OCI-LY1 (cell line): ENCODE measurements at regions not wholly inside any gene's neighbourhood (a gene's known extent, or its start where the extent isn't known, plus 50 kb on each side); places are given as distances from the start of the nearest gene placed in this dataset.

Experiments
- H2AFZ ChIP-seq: fragments of 200-600 bp; sonication (generic), shearing (Covaris generic); 2 replicates; pipeline ENCODE4 v1.6.0; 2014; ENCODE audit warnings: antibody characterized with exemption, mild to moderate bottlenecking, low read length
- H3F3A ChIP-seq: fragments of 200-600 bp; sonication (generic), shearing (Covaris generic); 2 replicates; pipeline ENCODE4 v1.6.0; 2014; ENCODE audit warnings: mild to moderate bottlenecking, antibody characterized with exemption, low read length, moderate library complexity; ENCODE audit not compliant: insufficient read depth
- H3K27ac ChIP-seq: fragments of 200-600 bp; sonication (generic); 2 replicates; pipeline ENCODE4 v1.5.1; 2014; ENCODE audit warnings: low read length, mixed run types, mild to moderate bottlenecking, low read depth; ENCODE audit not compliant: poor library complexity, severe bottlenecking
- H3K27me3 ChIP-seq: fragments of 200-600 bp; sonication (generic); 2 replicates; pipeline ENCODE4 v1.6.0; 2014; ENCODE audit warnings: antibody characterized with exemption, mild to moderate bottlenecking, low read length, moderate library complexity; ENCODE audit not compliant: insufficient read depth
- H3K36me3 ChIP-seq: fragments of 200-600 bp; sonication (generic); 2 replicates; pipeline ENCODE4 v1.6.1; 2014; ENCODE audit warnings: mild to moderate bottlenecking, antibody characterized with exemption, low read length, moderate library complexity, mixed read lengths; ENCODE audit not compliant: insufficient read depth
- H3K4me1 ChIP-seq: fragments of 200-600 bp; sonication (generic); 2 replicates; pipeline ENCODE4 v1.5.1; 2014; ENCODE audit warnings: mild to moderate bottlenecking, low read length, moderate library complexity; ENCODE audit not compliant: insufficient read depth, severe bottlenecking
- H3K4me2 ChIP-seq: fragments of 200-600 bp; sonication (generic), shearing (Covaris generic); 2 replicates; pipeline ENCODE4 v1.6.1; 2014; ENCODE audit warnings: low read length
- H3K4me3 ChIP-seq: fragments of 200-600 bp; sonication (generic); 2 replicates; pipeline ENCODE4 v1.5.1; 2014; ENCODE audit warnings: low read length, low read depth, mild to moderate bottlenecking, mixed read lengths; ENCODE audit not compliant: poor library complexity, severe bottlenecking
- H3K79me2 ChIP-seq: fragments of 200-600 bp; shearing (Covaris generic); 2 replicates; pipeline ENCODE4 v1.6.1; 2016; ENCODE audit warnings: mixed run types, low read length, mixed read lengths; ENCODE audit not compliant: insufficient read depth
- H3K9ac ChIP-seq: fragments of 200-600 bp; sonication (generic), shearing (Covaris generic); 2 replicates; pipeline ENCODE4 v1.6.1; 2014; ENCODE audit warnings: mild to moderate bottlenecking, low read length, mixed read lengths
- H3K9me2 ChIP-seq: fragments of 200-600 bp; sonication (generic), shearing (Covaris generic); 2 replicates; pipeline ENCODE4 v1.6.1; 2014; ENCODE audit warnings: low read depth, mild to moderate bottlenecking, low read length, mixed read lengths
- H3K9me3 ChIP-seq: fragments of 200-600 bp; shearing (Covaris generic); 2 replicates; pipeline ENCODE4 v1.6.1; 2014; ENCODE audit warnings: low read length, mixed read lengths
- H4K20me1 ChIP-seq: fragments of 200-600 bp; sonication (generic), shearing (Covaris generic); 2 replicates; pipeline ENCODE4 v1.6.0; 2016; ENCODE audit warnings: mild to moderate bottlenecking, low read length; ENCODE audit not compliant: insufficient read depth
- EZH2 ChIP-seq: fragments of 200-600 bp; sonication (generic), shearing (Covaris generic); IDR thresholded peaks from 2 replicates; pipeline ENCODE4 v1.8.0; 2017; ENCODE audit warnings: borderline replicate concordance, mixed run types, mild to moderate bottlenecking, antibody characterized with exemption, low read length, moderate library complexity, mixed read lengths
- TF ChIP-seq, protein P1 (sequence below): fragments of 200-600 bp; sonication (generic), shearing (Covaris generic); IDR thresholded peaks from 2 replicates; pipeline ENCODE4 v1.5.1; 2017; ENCODE audit warnings: mild to moderate bottlenecking, antibody characterized with exemption, low read length, moderate library complexity, mixed read lengths

DNA sequence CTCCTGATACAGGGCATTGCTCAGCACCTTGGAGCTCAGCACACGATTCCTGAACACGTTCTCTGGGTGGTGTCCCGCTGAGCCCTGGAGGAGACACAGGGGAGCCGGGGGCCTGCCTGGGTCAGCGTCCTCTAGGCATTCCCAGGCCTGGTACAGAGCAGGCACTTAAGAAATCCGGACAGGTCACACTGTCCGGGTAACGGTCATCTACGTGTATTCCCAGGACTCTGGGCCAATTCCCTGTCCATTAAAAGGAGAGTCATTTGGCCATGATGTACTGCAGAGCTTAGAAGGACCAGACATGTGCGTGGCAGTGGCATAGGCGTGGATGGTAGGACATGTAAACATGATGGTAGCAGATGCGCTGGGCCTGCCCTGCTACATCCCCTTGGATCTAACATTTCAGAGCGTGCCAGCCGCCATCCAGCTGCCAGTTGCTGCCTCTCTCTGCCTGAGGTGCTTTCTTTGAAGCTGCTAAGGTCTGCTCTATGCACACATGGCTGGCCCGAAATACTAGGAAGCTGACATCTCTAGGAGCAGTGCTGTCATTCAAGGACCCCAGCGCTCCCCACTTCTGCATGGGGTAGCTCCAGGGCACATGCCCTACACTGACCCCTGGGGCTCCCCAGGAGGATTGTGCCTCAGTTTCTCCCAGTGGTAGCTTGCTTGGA, 273.1 kb upstream of the RTL1 start:
- Histone ChIP-seq H3K4me2 (no peak overlapping the region), H3K9me2 (no peaks in the 10 kb centered on the region)

DNA sequence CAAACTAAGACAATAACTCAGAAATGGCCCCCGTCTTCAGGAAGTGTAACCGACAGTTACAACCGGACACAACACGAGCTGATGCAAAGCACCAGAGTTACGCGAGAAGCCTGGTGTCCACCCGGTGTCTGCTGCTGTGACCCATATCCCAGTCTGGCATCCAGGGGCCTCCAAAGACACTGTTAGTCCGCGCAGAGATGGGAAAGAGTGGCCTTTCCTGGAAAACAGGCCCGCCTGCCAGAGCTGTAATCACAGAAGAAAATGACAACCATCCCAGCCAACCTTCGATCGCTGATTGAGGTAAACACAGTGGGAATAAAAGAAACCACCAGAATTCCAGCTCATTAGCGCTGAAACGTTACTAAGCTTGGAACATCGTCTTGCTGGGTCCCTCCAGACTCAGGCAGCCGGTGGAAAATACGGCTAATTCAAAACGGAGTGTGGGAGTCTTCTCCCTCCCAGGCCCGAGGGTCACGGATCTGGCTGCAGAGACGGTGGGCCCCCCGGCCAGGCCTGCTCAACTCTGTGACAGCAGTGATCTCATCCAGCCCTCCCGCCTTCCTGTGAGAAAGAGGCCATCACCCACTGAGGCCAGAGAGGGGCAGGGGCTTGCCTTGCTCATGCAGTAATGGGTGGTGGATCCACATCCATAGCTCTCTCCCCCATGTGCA, 273.9 kb upstream of the RTL1 start:
- H3K4me1 ChIP-seq, result no peaks in the 10 kb centered on the region
- H3K4me3 ChIP-seq, result no peak overlapping the region
- H3K9me2 ChIP-seq, result no peaks in the 10 kb centered on the region
- TF ChIP-seq, protein P1, sequence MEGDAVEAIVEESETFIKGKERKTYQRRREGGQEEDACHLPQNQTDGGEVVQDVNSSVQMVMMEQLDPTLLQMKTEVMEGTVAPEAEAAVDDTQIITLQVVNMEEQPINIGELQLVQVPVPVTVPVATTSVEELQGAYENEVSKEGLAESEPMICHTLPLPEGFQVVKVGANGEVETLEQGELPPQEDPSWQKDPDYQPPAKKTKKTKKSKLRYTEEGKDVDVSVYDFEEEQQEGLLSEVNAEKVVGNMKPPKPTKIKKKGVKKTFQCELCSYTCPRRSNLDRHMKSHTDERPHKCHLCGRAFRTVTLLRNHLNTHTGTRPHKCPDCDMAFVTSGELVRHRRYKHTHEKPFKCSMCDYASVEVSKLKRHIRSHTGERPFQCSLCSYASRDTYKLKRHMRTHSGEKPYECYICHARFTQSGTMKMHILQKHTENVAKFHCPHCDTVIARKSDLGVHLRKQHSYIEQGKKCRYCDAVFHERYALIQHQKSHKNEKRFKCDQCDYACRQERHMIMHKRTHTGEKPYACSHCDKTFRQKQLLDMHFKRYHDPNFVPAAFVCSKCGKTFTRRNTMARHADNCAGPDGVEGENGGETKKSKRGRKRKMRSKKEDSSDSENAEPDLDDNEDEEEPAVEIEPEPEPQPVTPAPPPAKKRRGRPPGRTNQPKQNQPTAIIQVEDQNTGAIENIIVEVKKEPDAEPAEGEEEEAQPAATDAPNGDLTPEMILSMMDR, result no peak
- TF ChIP-seq EZH2, result no peak
- no peaks in the 10 kb centered on the region for H4K20me1 ChIP-seq
- H3K9me3 ChIP-seq, result no peaks in the 10 kb centered on the region
- H3F3A ChIP-seq, result no peaks in the 10 kb centered on the region
- H3K27ac ChIP-seq, result no peak overlapping the region
- no peak overlapping the region for H3K4me2 ChIP-seq
- H3K27me3 ChIP-seq, result no peaks in the 10 kb centered on the region; the same call in 1 of the 2 replicates
- H3K79me2 ChIP-seq, result no peaks in the 10 kb centered on the region
- no peaks in the 10 kb centered on the region for H3K36me3 ChIP-seq
- H3K9ac ChIP-seq, result no peak overlapping the region
- H2AFZ ChIP-seq, result no peak overlapping the region

More for the DNA sequence above, 273.1 kb upstream of the RTL1 start:
- TF ChIP-seq EZH2, result no peak
- TF ChIP-seq, protein P1, result no peak
- Histone ChIP-seq H3F3A (no peaks in the 10 kb centered on the region), H3K27ac (no peak overlapping the region), H2AFZ (no peak overlapping the region), H3K9me3 (no peaks in the 10 kb centered on the region), H3K4me1 (no peaks in the 10 kb centered on the region), H3K4me3 (no peak overlapping the region), H3K27me3 (no peaks in the 10 kb centered on the region; the same call in 1 of the 2 replicates), H3K9ac (no peak overlapping the region), H3K36me3 (no peaks in the 10 kb centered on the region), H3K79me2 (no peaks in the 10 kb centered on the region), H4K20me1 (no peaks in the 10 kb centered on the region)

DNA sequence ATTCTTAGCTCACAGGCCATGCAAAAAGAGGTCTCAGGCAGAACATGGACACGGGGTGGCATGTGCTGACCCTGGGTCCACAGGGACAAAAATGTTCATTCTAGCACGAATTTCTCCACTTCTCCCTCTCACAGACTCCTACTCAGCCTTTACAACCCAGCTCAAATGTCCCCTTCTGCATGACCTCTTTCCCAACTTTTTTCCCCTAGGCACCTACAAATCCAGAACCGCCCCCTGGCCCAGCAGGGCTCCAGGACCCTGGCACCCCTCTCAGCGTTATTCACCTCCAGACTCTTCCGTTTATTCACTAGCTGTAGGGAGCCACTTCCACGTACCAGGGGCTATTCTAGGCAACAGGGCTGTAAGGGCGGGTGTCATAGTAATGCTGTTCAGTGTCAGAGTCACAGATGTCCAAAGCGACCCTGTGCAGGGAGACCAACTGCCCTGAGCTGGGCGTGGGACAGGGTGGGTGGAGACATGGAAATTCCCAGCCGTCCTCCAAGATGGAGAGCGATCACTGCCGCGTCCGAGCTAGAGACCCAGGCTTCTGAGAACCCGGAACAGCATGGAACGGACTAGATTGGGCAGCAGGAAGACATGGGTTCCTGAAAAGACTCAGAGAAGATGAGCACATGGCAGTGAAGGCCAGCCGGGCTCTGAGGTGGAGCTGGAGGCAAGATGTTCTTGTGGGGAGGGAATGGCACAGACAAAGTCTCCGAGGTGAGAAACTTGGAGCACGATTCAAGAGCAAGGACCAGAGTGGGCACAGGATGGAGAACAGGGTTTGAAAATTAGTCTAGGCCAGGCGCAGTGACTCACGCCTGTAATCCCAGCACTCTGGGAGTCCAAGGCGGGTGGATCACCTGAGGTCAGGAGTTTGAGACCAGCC, 274.9 kb upstream of the RTL1 start:
- no peak overlapping the region for H3K27ac ChIP-seq
- no peaks in the 10 kb centered on the region for H3F3A ChIP-seq
- no peaks in the 10 kb centered on the region for H3K9me2 ChIP-seq
- no peak overlapping the region for H2AFZ ChIP-seq
- no peaks in the 10 kb centered on the region for H3K36me3 ChIP-seq
- H3K27me3 ChIP-seq, result no peaks in the 10 kb centered on the region; the same call in 1 of the 2 replicates
- TF ChIP-seq, protein P1, result no peak
- TF ChIP-seq EZH2, result no peak
- H3K4me3 ChIP-seq, result no peak overlapping the region
- H3K9ac ChIP-seq, result no peak overlapping the region
- no peak overlapping the region for H3K4me2 ChIP-seq
- no peaks in the 10 kb centered on the region for H3K79me2 ChIP-seq
- H3K4me1 ChIP-seq, result no peaks in the 10 kb centered on the region
- no peaks in the 10 kb centered on the region for H4K20me1 ChIP-seq
- no peaks in the 10 kb centered on the region for H3K9me3 ChIP-seq
